ENCODE measurements at regions not wholly inside any gene's neighbourhood (a gene's known extent, or its start where the extent isn't known, plus 50 kb on each side); places are given as distances from the start of the nearest gene placed in this dataset.

DNA sequence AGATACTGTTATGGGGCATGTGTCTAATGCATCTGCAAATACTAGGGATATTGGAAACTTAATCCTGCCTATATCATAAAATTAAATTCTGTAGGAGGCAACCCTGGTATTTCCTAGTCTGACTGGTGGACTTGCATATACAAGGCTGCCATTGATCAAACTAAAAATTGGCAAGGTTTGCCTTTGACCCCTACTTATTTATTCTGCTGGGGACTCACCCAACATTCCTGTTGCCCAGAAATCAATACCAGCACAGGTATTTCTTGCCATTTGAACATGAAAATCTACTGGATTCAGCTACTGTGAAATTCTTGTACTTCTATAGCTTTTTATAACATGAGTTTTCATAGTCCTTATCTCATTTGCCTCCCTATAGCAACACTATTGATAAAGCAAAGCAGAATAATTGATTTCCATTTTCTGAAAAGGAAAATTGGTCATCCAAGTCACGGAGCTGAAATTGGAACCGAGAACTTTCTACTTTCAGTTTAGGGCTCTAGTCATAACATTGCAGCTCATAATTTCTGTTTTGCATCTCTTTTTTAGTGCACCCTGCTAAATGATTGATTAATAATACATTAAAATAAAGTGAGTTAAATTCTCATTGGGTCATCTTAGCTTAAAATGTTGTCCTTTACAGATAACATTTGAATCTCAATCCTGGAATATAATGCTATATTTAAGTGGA is 365.2 kb downstream of the MFSD1 start:
- TF ChIP-seq, protein P1, sequence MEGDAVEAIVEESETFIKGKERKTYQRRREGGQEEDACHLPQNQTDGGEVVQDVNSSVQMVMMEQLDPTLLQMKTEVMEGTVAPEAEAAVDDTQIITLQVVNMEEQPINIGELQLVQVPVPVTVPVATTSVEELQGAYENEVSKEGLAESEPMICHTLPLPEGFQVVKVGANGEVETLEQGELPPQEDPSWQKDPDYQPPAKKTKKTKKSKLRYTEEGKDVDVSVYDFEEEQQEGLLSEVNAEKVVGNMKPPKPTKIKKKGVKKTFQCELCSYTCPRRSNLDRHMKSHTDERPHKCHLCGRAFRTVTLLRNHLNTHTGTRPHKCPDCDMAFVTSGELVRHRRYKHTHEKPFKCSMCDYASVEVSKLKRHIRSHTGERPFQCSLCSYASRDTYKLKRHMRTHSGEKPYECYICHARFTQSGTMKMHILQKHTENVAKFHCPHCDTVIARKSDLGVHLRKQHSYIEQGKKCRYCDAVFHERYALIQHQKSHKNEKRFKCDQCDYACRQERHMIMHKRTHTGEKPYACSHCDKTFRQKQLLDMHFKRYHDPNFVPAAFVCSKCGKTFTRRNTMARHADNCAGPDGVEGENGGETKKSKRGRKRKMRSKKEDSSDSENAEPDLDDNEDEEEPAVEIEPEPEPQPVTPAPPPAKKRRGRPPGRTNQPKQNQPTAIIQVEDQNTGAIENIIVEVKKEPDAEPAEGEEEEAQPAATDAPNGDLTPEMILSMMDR (IDR thresholded peaks at IDR 0.05; ENCODE audit: poor library complexity): no peak
- no peak for TF ChIP-seq EZH2phosphoT487 (IDR thresholded peaks at IDR 0.05; ENCODE audit: low read depth, severe bottlenecking, unreplicated experiment)

Data from hepatocyte (in vitro differentiated cells).